Stimulated activated CD8-positive, alpha-beta memory T cell treated with anti-CD3 and anti-CD28 coated beads, Interleukin-4, amount 100 ng/mL, for 4 hours (primary cell): ENCODE measurements at regions not wholly inside any gene's neighbourhood (a gene's known extent, or its start where the extent isn't known, plus 50 kb on each side); places are given as distances from the start of the nearest gene placed in this dataset.

Experiments used
- DNase-seq, 2 donors: peaks; one replicate each; pipeline ENCODE4 v3.0.0-alpha.2; 2020; ENCODE audit warnings: low read depth in 2 of 2, low spot score in 1 of 2

DNA sequence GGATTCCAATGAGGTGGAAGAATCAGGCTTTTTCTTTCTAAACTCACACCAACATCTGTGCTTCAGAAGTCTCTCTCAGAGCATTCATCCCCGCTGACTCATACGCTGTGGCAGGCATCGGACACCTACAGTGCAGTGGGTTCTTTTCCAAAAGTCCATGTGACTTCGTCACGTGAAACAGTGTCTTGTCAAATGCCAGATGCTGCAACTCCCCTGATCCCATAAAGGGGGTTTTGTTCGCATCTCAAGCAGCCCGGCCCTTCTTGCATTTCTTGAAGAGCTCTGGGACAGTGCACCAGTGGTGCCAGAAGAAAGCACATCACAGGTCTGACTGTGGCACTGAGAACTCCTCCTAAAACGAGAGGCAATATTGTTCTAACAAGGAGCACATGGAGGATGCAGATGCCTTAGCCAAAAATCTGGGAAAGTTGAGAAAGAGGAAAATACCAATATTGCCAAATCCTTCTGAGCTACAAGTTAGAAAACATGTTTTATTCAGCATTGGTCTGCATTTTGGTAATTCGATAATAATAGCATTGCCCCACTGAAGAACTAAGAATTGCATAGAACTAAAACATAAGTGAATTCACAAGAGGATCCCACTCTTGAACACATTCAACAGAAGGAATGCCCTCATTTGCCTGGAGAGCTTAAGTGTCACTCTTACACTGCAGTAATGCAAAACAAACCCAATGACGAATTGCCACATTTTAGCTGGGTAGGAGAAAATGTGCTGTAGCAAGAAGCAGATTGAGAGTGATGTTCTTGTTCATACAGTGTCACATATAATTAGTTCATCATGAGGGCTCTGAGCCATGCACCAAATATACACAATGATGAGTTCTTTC lies 204.4 kb downstream of the CXCL12 start:
- no peak for DNase-seq

GRCh38 chr10:44178856-44179255 lies 206.0 kb downstream of the CXCL12 start:
- DNase-seq = no peak

DNA sequence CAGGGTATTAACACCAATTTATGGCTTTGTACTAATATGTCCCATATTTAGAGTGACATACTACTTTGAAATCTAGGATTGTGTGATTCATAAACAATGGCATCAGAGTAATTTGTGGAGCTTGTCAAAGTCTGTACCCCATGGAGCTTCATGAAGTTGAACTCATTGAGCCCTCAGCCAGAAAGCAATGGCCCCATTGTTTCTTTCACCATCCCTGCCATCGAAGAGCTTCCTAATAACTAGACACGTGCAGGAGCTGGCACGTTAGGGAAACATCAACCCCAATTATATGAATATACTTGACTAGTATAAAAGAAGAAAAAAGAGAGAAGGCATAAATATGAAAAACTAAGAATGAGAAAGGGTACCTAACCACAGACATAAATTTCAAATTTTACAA lies 206.6 kb downstream of the CXCL12 start:
- DNase-seq = no peak

GRCh38 chr10:44177610-44178009 lies 207.3 kb downstream of the CXCL12 start:
- DNase-seq = no peak

DNA sequence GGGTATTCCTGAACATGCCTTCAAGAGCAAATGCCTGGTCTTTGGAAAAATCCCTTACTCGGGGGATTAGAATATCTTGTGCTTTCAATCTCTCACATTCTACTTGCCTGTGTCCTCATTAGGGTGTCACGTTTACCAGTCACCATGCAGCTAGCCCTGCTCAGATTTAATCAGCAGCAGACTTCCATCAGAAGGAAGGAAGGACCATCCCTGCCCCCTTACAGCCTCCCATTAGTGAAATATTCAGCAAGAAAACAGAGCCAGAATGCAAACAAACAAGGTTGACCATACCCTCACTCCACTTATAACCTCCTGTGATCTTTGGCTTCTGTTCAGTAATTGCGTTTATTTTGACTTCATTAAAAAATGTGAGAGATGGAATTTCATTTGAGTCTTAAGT lies 208.6 kb downstream of the CXCL12 start:
- no peak for DNase-seq

GRCh38 chr10:44173608-44173894 lies 211.3 kb downstream of the CXCL12 start:
- DNase-seq = no peak

DNA sequence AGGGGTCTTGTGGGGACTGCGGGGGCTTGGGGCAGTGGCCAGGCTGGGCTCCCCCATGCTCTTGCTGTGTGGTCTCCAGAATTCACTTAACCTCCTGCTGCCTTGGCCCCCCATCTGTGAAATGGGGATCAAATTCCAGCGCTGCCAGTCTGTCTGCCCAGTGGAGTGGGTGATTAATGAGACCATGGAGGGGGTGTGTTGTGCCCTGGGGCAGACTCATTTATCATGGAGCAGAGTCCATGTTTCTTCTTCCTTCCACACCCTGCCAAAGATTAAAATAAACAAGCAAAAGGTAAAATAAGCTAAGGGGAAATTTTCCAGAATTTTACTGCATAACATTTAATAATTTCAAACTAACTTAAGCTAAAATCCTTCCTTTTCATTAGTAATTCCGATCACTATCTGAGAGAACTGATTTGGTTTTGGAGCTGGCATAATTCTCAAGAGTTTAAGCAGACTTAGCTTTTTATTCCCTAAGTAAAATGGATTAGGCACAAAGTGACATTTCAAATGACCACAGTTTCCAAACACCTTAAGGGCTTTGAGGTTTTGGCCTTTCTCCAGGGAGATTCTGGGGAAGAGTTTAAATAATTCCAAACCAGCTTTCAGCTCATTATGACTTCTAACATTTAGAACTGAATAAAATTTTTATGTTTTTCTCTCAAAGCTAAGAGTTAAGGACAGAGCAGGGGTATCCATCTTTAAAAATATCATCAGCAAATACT lies 211.9 kb downstream of the CXCL12 start:
- no peak for DNase-seq

GRCh38 chr10:44171765-44172164 lies 213.1 kb downstream of the CXCL12 start:
- DNase-seq = no peak

GRCh38 chr10:44168478-44168877 lies 216.4 kb downstream of the CXCL12 start:
- no peak for DNase-seq

DNA sequence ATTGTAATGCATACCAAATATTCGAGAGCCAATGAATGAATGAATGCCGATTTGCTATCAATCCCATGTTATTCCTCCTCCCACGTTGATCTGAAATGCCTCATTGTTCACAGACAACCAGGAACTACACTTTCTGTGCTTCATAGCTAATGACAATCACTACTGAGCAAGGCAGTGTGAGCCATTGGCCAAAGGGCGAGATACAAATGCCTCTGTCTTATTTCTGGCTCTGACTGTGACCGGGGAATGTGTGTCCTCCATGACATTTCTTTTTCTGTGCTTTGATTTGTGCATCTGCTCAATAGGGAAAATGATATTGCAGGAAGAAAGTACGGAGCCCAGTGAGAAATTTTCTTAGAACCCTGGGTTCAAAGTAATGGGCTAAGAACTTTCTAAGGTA lies 217.1 kb downstream of the CXCL12 start:
- DNase-seq = no peak

DNA sequence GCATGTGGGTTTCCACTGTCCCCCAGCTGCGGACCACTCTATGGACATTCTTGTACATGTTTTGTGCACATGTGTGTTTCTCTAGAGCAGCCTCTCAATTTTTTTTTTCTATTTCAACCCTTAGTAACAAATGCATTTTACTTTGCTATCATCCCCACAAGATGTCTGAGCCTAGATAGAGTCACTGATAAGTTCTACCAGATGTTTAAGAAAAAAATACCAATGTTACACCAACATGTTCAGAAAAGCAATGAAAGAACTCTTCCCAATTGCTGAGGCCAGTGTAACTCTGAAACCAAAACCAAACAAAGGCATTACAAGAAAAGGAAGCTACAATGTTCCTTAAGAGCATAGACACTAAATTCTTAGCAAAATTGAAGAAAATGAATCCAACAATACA lies 218.5 kb downstream of the CXCL12 start:
- no peak for DNase-seq

DNA sequence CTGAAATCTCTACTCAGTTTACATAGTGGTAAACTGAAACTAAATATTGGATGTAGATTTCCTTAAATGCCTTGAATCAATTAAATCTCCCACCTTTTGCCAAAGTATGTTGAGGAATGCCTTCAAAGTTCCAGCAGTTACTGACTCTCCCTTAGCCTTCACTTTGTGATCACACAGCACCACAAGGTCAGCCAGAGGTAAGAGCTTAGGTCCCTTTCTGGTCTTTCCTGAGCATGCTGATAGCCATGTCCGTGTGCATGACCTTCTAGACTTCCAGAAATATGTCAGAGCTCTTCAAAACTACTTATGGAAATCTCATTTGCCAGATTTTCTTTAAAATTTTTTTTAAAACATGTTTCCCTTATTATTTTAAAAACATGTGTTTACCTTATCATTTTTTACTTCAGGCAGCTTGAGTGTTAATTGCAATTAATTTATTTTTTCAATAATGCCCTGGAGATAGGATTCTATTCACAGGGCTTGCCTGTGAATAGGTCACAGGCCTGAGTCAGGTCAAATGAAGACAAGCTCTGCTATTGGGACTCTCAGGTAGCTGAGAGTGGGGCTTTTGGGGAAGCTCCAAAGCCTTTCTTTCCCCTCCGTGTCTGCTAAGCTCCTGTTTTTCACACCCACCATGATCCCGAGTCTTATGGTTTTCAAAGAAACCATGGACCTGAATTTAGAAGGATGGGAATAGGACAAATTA lies 220.5 kb downstream of the CXCL12 start:
- no peak for DNase-seq

DNA sequence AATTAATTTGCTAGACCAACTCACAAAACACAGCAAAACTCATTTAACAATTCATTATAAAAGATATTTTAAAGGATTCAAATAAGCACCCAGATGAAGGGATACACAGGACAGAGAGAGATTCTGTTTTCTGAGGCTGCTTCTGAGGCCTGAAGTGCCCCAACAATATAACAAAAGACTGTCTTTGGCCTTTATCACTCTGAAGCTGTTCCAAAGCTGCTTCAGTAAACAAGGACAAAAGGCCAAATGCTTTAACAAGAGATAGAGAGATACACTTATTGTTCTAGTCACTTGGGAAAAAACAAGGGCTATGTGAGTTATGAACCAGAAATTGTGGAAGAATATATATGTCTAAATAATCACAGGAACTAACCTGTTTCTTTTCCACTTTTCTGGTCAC lies 223.7 kb downstream of the CXCL12 start:
- no peak for DNase-seq

GRCh38 chr10:44157574-44157973 lies 227.3 kb downstream of the CXCL12 start:
- DNase-seq = no peak

DNA sequence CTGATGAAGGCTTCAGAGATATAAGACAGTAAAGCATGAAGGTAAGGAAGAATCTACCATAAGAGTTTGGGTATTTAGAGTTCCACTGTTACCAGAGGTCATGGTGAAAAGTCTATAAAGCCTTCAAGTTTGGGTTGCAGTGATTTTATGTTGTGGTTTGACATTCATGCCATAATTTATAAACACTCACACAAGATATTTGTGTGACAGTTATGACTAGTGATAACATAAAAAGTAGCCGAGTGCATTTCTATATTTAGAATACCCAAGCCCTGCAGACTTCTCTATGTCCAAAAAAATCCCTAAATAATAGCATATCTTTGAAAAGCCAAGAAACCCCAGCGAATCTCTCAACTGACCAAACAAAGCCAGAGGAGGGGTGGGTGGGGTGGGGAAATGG lies 229.9 kb downstream of the CXCL12 start:
- DNase-seq = no peak

DNA sequence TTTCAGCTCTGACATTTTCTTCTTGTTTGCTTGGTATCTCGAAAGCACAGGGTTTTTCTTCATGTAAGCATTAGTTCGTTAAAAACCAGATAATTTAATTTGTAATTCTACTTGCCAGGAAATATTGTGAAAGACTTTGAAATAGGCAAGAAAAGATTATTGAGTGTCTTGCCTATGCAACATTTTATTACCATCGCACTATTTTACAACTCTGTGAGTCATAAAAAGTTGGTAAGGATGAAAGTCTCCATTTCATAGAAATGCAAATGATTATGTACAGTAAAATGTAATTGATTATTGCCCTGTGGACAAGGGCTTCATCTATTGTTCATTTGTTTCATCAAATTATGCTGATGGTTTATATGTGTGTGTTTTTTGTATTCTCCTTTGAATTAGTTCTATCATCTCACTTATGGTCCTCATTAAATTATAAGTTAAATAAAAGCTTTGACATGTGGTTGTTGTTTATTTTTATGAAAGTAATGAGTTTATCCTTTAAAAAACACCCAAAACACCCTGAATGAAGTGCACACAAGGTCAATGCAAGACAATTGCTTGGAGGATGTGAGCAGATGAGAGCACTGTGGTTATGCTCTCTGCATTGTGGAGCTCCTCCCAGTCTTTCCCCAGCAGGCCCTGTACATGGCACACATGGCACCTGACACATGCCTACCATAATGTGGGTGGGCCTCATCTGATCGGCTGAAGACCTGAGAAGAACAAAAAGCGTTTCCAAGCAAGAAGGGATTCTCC lies 230.8 kb downstream of the CXCL12 start:
- no peak for DNase-seq

- DNase-seq = no peak
Observed at GRCh38 chr10:44143556-44143955, 241.3 kb downstream of the CXCL12 start.

- no peak for DNase-seq
Observed at GRCh38 chr10:44132361-44133289, 252.3 kb downstream of the CXCL12 start.

- no peak for DNase-seq
Observed at GRCh38 chr10:44126291-44126717, 258.6 kb downstream of the CXCL12 start.

- no peak for DNase-seq
Observed at GRCh38 chr10:44125879-44126278, 259.0 kb downstream of the CXCL12 start.
